H1 (cell line): ENCODE measurements at regions not wholly inside any gene's neighbourhood (a gene's known extent, or its start where the extent isn't known, plus 50 kb on each side); places are given as distances from the start of the nearest gene placed in this dataset.
"Not testable (repeated sequence)": the region's sequence is repeated elsewhere in the genome, so short reads cannot be mapped to it uniquely, and the experiment has no call there.

Source experiments
- CTCF ChIP-seq, 3 experiments: IDR thresholded peaks; 1 replicate in 2 of 3; 2 replicates in 1 of 3; pipeline versions ENCODE4 v1.5.1 to v1.6.1; 2011; ENCODE audit warnings: low read length in 3 of 3, mild to moderate bottlenecking in 3 of 3, inconsistent platforms in 2 of 3, low read depth in 1 of 3, moderate library complexity in 1 of 3; ENCODE audit not compliant: insufficient read depth in 1 of 3; ENCODE audit errors: control extremely low read depth in 1 of 3
- TAF1 ChIP-seq: IDR thresholded peaks from 2 replicates; pipeline ENCODE4 v1.6.1; 2011; ENCODE audit warnings: mild to moderate bottlenecking, low read depth, low read length
- TCF12 ChIP-seq: IDR thresholded peaks from 2 replicates; pipeline ENCODE4 v1.6.1; 2011; ENCODE audit warnings: low read depth, mild to moderate bottlenecking, low read length

GRCh38 chr15:24437735-24438134, 237.8 kb upstream of the NPAP1 start:
- not testable (repeated sequence) for TF ChIP-seq CTCF (IDR thresholded peaks at IDR 0.05; ENCODE audit: control extremely low read depth in 1 of 3, insufficient read depth in 1 of 3, low read depth in 1 of 3, low read length in 3 of 3); TCF12; TAF1
